SH-SY5Y (cell line): ENCODE measurements at regions not wholly inside any gene's neighbourhood (a gene's known extent, or its start where the extent isn't known, plus 50 kb on each side); places are given as distances from the start of the nearest gene placed in this dataset.

Source experiments
- GATA2 ChIP-seq: IDR thresholded peaks from 2 replicates; pipeline ENCODE4 v1.6.1; 2011; ENCODE audit warnings: mild to moderate bottlenecking, low read depth, low read length
- GATA3 ChIP-seq: IDR thresholded peaks from 2 replicates; pipeline ENCODE4 v1.6.1; 2011; ENCODE audit warnings: low read depth, mild to moderate bottlenecking, low read length, moderate library complexity

DNA sequence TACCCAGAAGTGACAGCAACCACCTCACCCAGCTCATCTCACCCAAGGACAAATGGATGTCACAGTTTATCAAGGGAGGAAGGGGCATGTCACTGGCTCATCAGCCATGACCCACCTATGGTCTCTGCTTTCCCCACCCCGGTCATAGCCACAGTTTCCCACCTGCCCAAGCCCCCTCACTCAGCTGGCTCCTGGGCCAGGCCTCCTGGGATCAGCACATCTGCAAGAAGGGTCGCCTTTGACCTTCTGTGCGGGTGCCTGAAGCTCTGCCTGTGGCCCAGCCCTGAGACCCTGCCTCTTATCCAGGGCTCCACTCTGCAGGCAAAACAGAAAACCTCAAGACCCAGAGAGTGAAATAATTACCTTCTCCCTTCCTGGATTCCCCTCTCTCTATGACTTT is 236.4 kb downstream of the BUD13 start:
- TF ChIP-seq GATA3: no peak
- no peak for TF ChIP-seq GATA2

DNA sequence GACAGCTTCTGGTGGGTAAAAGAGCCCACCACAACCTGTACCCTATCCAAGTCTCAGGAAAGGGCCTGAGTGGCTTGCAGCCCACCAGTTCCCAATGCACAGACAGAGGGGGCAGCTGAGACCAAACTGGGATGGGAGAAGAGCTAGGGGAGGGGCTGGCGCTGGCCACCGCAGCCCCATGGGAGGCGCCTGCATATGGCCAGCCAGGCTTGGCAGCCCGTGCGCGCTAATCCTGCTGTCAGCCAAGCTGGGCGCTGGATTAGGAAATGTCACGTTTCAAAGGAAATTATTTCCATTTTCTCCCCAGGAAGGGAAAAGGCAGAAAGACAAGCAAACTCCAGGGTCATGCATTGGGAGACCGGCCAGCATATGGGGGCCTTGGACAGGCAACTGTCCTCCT is 236.8 kb downstream of the BUD13 start:
- no peak for TF ChIP-seq GATA3
- no peak for TF ChIP-seq GATA2

DNA sequence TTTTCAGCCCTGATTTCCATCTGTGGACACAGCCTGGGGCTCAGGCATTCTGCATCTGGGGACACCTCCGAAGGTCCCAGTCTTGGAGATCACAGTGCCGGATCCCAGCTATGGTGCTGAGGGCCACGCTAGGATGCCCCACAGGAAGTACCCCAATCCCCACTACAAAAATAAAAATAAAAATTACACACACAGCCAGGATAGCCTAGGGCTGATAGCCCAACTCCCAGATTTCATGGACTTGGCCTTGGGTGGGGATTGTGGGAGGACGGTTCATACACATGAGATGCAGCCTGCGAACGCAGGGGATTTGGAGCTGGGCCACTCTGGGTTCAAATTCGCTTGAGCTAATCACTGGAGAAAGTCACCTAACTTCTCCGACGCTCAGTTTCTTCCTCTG is 237.7 kb downstream of the BUD13 start:
- TF ChIP-seq GATA3: no peak
- TF ChIP-seq GATA2: no peak

- TF ChIP-seq GATA2 (no peak), GATA3 (no peak)
Measured at GRCh38 chr11:116534270-116534975, 238.4 kb downstream of the BUD13 start.

GRCh38 chr11:116533186-116533825 is 239.5 kb downstream of the BUD13 start:
- TF ChIP-seq GATA3 (no peak), GATA2 (no peak)

GRCh38 chr11:116532066-116532465 is 240.7 kb downstream of the BUD13 start:
- TF ChIP-seq GATA3: no peak
- TF ChIP-seq GATA2: no peak

GRCh38 chr11:116530705-116531104 is 242.1 kb downstream of the BUD13 start:
- TF ChIP-seq GATA3 (no peak), GATA2 (no peak)

GRCh38 chr11:116529271-116529670 is 243.5 kb downstream of the BUD13 start:
- TF ChIP-seq GATA2: no peak
- no peak for TF ChIP-seq GATA3

- TF ChIP-seq GATA2: no peak
- no peak for TF ChIP-seq GATA3
Measured at GRCh38 chr11:116527180-116527991, 245.4 kb downstream of the BUD13 start.

DNA sequence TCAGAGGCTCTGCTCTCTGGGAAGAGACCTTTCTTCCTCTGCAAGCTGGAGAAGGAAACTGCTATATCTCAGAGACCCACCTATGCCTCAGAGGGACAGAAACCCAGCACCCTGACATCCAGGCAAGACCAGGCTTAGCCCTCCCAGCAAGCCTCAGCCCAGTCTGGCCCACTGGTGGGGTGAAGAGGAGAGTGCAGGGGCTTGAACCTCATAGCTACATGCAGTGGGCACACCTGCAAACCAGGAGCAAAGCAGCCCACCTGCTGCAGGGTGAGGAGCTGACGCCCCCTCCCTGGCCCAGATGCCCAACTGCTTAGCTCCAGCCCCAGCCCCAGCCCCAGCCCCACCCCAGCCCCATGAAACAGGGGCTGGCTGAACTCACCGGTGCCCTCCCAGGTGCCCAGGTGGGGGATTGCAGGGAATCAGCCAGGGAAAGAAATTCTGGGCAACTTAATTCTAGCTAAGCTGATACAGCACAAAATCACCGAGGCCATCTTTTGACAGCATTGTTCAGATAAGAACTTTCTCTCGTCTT is 246.8 kb downstream of the BUD13 start:
- TF ChIP-seq GATA2 (no peak), GATA3 (no peak)

DNA sequence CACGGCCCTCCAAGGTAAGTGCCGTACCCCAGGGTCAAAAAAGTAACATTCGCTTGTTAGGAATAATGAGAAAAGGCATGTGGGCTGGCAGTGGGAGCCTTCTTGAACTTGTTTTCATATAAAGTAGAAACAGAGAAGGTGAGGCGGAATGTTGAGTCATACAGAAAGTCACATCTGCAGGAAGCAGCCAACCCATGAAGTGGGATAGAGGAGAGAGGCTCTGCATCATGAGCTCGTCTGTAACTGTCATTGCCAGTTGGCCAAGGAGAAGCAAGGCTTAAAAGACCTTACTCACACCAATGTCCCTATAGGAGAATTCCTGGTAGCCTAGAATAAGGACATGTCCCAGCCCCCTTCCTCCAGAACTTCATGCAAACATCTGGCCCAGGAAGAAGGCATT is 253.3 kb downstream of the BUD13 start:
- TF ChIP-seq GATA3 (no peak), GATA2 (no peak)

DNA sequence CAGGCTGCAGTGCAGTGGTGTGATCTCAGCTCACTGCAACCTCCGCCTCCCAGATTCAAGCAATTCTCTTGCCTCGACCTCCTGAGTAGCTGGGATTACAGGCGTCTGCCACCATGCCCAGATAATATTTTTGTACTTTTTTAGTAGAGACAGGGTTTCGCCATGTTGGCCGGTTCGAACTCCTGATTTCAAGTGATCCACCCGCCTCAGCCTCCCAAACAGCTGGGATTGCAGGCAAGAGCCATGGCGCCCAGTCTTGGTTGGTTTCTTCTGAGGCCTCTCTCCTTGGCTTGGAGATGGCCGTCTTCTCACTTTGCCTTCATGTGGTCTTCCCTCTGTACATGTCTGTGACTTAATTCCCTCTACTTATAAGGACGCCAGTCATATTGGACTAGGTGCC is 254.6 kb downstream of the BUD13 start:
- TF ChIP-seq GATA3 (no peak), GATA2 (no peak)

- TF ChIP-seq GATA3 (no peak), GATA2 (0 out of 2 replicates have a peak, but pooled peaks have one; percentile 0)
Measured at GRCh38 chr11:116517584-116517983, 255.2 kb downstream of the BUD13 start.

DNA sequence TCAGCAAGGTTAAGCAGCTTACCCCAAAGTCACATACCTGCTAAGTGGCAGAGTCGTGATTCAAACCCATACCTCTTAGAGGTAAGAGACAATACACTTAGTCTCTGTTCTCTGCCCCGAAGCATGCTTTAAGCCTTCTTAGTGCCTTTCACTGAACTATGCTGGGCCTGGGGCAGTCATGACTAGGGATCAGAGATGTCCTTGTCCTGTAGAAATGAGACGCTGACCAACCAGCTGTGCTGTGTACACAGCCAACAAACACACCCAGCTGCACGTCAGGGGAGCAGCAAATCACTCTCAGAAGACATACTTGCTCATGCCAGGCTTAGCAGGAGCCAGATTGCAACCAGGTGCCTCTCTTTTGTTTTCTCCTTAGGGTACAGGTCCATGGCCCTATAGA is 255.7 kb downstream of the BUD13 start:
- TF ChIP-seq GATA3 (no peak), GATA2 (no peak)
